Smooth muscle cell (in vitro differentiated cells): ENCODE measurements at regions not wholly inside any gene's neighbourhood (a gene's known extent, or its start where the extent isn't known, plus 50 kb on each side); places are given as distances from the start of the nearest gene placed in this dataset.

Experiments
- DNase-seq: peaks from one replicate; lab custom pipeline; 2025; ENCODE audit not compliant: unreplicated experiment; lab: John Stamatoyannopoulos, UW
- H2AFZ ChIP-seq: fragments of 200-600 bp; sonication (generic); 2 replicates; pipeline ENCODE4 v1.6.0; 2016; ENCODE audit warnings: antibody characterized with exemption, low read depth, mild to moderate bottlenecking
- H3F3A ChIP-seq: fragments of 200-600 bp; sonication (generic); 2 replicates; pipeline ENCODE4 v1.6.0; 2017; ENCODE audit warnings: antibody characterized with exemption, low read depth
- H3K27ac ChIP-seq: fragments of 200-600 bp; sonication (generic); 2 replicates; pipeline ENCODE4 v1.5.1; 2016; ENCODE audit warnings: low read depth, mild to moderate bottlenecking
- H3K27me3 ChIP-seq: fragments of 200-600 bp; sonication (generic); 2 replicates; pipeline ENCODE4 v1.6.1; 2016; ENCODE audit warnings: low read depth, mild to moderate bottlenecking
- H3K36me3 ChIP-seq: fragments of 200-600 bp; sonication (generic); 2 replicates; pipeline ENCODE4 v1.5.1; 2016; ENCODE audit warnings: low read depth
- H3K4me1 ChIP-seq: fragments of 200-600 bp; sonication (generic); 2 replicates; pipeline ENCODE4 v1.5.1; 2016; ENCODE audit warnings: low read depth
- H3K4me2 ChIP-seq: fragments of 200-600 bp; sonication (generic); 2 replicates; pipeline ENCODE4 v1.6.0; 2016; ENCODE audit warnings: mild to moderate bottlenecking
- H3K4me3 ChIP-seq: fragments of 200-600 bp; sonication (generic); 2 replicates; pipeline ENCODE4 v1.5.1; 2016; ENCODE audit warnings: mild to moderate bottlenecking
- H3K79me2 ChIP-seq: fragments of 200-600 bp; sonication (generic); 2 replicates; pipeline ENCODE4 v1.6.0; 2016; ENCODE audit warnings: low read depth, mild to moderate bottlenecking
- H3K9ac ChIP-seq: fragments of 200-600 bp; sonication (generic); 2 replicates; pipeline ENCODE4 v1.6.0; 2016; ENCODE audit warnings: low read depth
- H3K9me3 ChIP-seq: fragments of 200-600 bp; sonication (generic); replicated peaks from 2 replicates; pipeline ENCODE4 v1.5.1; 2016; ENCODE audit warnings: low read depth
- H4K20me1 ChIP-seq: fragments of 200-600 bp; sonication (generic); 2 replicates; pipeline ENCODE4 v1.6.0; 2016; ENCODE audit warnings: low read depth
- CTCF ChIP-seq: fragments of 200-600 bp; sonication (generic); IDR thresholded peaks from 2 replicates; pipeline ENCODE4 v1.5.1; 2017; ENCODE audit warnings: borderline replicate concordance, mild to moderate bottlenecking, antibody characterized with exemption; ENCODE audit not compliant: insufficient read depth, poor library complexity, severe bottlenecking
- WGBS: methylation state at CpG from one replicate; pipeline ENCODE4 v1.1.7; 2016; ENCODE audit warnings: low lambda C conversion rate; 5-methylcytosine and 5-hydroxymethylcytosine counted together

DNA sequence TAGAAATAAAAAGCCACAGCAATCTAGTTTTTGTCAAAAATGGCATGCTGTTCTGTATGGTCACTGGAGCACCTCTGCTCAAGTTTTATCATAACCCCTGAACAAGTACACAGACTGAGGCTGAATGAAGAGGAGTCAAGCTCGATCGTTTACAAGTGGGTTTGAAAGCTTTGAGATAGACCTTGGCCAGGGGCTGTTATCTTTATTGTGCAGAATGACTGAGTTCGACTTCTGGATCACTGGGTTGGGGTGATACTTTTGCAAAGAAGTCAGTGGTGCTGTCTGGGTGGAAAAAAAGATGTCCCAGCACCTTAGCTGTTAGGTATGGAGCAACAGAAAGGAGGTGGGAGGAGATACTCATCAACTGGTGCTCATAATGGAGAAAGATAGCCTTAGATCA lies 446.0 kb downstream of the HACE1 start:
- DNase-seq: no peak
- no peak overlapping the region for H3K4me3 ChIP-seq
- H2AFZ ChIP-seq: no peak overlapping the region
- H3K27me3 ChIP-seq: no peaks in the 10 kb centered on the region
- H3F3A ChIP-seq: no peaks in the 10 kb centered on the region
- H4K20me1 ChIP-seq: no peaks in the 10 kb centered on the region
- no peaks in the 10 kb centered on the region for H3K9me3 ChIP-seq
- no peak overlapping the region for H3K9ac ChIP-seq
- WGBS: 52% methylated on average over 3 of the region's 3 CpGs
- no peak overlapping the region for H3K4me2 ChIP-seq
- no peak overlapping the region for H3K27ac ChIP-seq
- H3K4me1 ChIP-seq: no peaks in the 10 kb centered on the region
- no peak for TF ChIP-seq CTCF
- H3K79me2 ChIP-seq: no peaks in the 10 kb centered on the region
- no peaks in the 10 kb centered on the region for H3K36me3 ChIP-seq

- H3K9me3 ChIP-seq: no peaks in the 10 kb centered on the region
- H3K4me2 ChIP-seq: no peak overlapping the region
- H3K27me3 ChIP-seq: no peaks in the 10 kb centered on the region
- H3F3A ChIP-seq: no peaks in the 10 kb centered on the region
- H2AFZ ChIP-seq: no peak overlapping the region
- no peaks in the 10 kb centered on the region for H3K36me3 ChIP-seq
- H4K20me1 ChIP-seq: no peaks in the 10 kb centered on the region
- no peaks in the 10 kb centered on the region for H3K79me2 ChIP-seq
- no peak for DNase-seq
- H3K27ac ChIP-seq: no peak overlapping the region
- no peak overlapping the region for H3K4me3 ChIP-seq
- 93% methylated on average over 6 of the region's 6 CpGs for WGBS
- H3K4me1 ChIP-seq: no peaks in the 10 kb centered on the region
- TF ChIP-seq CTCF: no peak
- H3K9ac ChIP-seq: no peak overlapping the region
Observed at GRCh38 chr6:104411302-104411701, 448.4 kb downstream of the HACE1 start.

DNA sequence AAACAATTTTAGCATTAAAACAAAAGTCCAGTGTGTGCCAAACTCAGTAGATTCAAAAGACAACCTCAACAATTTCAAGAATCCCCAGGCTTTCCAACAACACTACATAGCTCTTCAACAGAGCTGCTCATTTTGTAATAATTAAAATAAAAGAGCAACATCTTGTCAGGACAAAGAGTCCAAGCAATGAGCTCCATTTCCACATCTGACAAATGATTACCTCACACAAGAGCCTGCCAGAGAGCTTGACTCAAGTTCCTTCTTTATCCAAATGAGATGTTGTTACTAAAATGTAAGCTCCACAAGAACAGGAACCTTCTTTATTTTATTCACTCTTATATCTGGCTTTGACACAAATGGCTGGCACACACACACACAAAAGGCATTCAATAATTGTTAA lies 449.8 kb downstream of the HACE1 start:
- Histone ChIP-seq H3K4me2 (no peak overlapping the region), H3K9ac (no peak overlapping the region), H3K4me1 (no peaks in the 10 kb centered on the region), H3K79me2 (no peaks in the 10 kb centered on the region), H4K20me1 (no peaks in the 10 kb centered on the region), H3K27me3 (no peaks in the 10 kb centered on the region), H3K4me3 (no peak overlapping the region), H2AFZ (no peak overlapping the region), H3K9me3 (no peaks in the 10 kb centered on the region), H3K36me3 (no peaks in the 10 kb centered on the region), H3K27ac (no peak overlapping the region), H3F3A (no peaks in the 10 kb centered on the region)
- no peak for TF ChIP-seq CTCF
- no peak for DNase-seq

GRCh38 chr6:104407957-104408356 lies 451.8 kb downstream of the HACE1 start:
- no peak for TF ChIP-seq CTCF
- no peak overlapping the region for H3K4me3 ChIP-seq
- no peaks in the 10 kb centered on the region for H3K27me3 ChIP-seq
- no peak for DNase-seq
- no peaks in the 10 kb centered on the region for H3K4me1 ChIP-seq
- no peak overlapping the region for H3K27ac ChIP-seq
- H3K9me3 ChIP-seq: no peaks in the 10 kb centered on the region
- H3F3A ChIP-seq: no peaks in the 10 kb centered on the region
- no peak overlapping the region for H3K4me2 ChIP-seq
- H3K9ac ChIP-seq: no peak overlapping the region
- H3K36me3 ChIP-seq: no peaks in the 10 kb centered on the region
- no peaks in the 10 kb centered on the region for H3K79me2 ChIP-seq
- H2AFZ ChIP-seq: no peak overlapping the region
- no peaks in the 10 kb centered on the region for H4K20me1 ChIP-seq
- WGBS: 70% methylated on average over 3 of the region's 3 CpGs
